ENCODE measurements at regions not wholly inside any gene's neighbourhood (a gene's known extent, or its start where the extent isn't known, plus 50 kb on each side); places are given as distances from the start of the nearest gene placed in this dataset.

GRCh38 chr4:99712530-99712929 lies 54.9 kb upstream of the C4orf54 start:
- DNase-seq (ENCODE audit: low read depth in 2 of 2) = no peak

- no peak for DNase-seq (ENCODE audit: low read depth in 2 of 2)
These were observed 54.5 kb upstream of the C4orf54 start for GRCh38 chr4:99712099-99712498.

GRCh38 chr4:99711657-99712056 lies 54.0 kb upstream of the C4orf54 start:
- DNase-seq (ENCODE audit: low read depth in 2 of 2) = no peak

- DNase-seq (ENCODE audit: low read depth in 2 of 2) = no peak
These were observed 53.2 kb upstream of the C4orf54 start for GRCh38 chr4:99710681-99711345.

- DNase-seq (ENCODE audit: low read depth in 2 of 2) = no peak
These were observed 52.4 kb upstream of the C4orf54 start for GRCh38 chr4:99710020-99710419.

GRCh38 chr4:99708551-99708950 lies 50.9 kb upstream of the C4orf54 start:
- DNase-seq (ENCODE audit: low read depth in 2 of 2) = no peak

Measured in fibroblast of skin of left biceps (primary cell).